ENCODE measurements at regions not wholly inside any gene's neighbourhood (a gene's known extent, or its start where the extent isn't known, plus 50 kb on each side); places are given as distances from the start of the nearest gene placed in this dataset.
A peak's percentile ranks its signal among the peaks of the same experiment; 100 is the strongest.
"Not testable (repeated sequence)": the region's sequence is repeated elsewhere in the genome, so short reads cannot be mapped to it uniquely, and the experiment has no call there.

- Histone ChIP-seq H3K4me1 (peaks cover 59% of the 10 kb centered on the region), H3K4me3 (0 out of 3 replicates have a peak overlapping the region, but pooled peaks have one; percentile 4), H3K4me2 (peak overlapping the region; percentile 79), H3K27ac (peak overlapping the region; percentile 91 to 95)
- H3K9me3 ChIP-seq, CTCF ChIA-PET, ATAC-seq, POLR2A ChIA-PET, FAIRE-seq: not testable (repeated sequence)
- peak in 1 of 2 experiments; percentile 12 for DNase-seq (ENCODE audit: low read depth in 1 of 2, low spot score in 1 of 2)
- WGBS (ENCODE audit: missing lambda C conversion rate), result 64% methylated on average over 10 of the region's 10 CpGs
These were observed 144.9 kb upstream of the ZNF469 start for GRCh38 chr16:88237761-88238415.

GRCh38 chr16:88238732-88239274 lies 144.0 kb upstream of the ZNF469 start:
- DNase-seq (ENCODE audit: low read depth in 1 of 2, low spot score in 1 of 2), result peak; percentile 89 to 98
- Histone ChIP-seq H3K4me2 (peak overlapping the region; percentile 79), H3K4me1 (peaks cover 66% of the 10 kb centered on the region), H3K27ac (peak overlapping the region; percentile 91 to 95)
- FAIRE-seq, result peak; percentile 100
- WGBS (ENCODE audit: missing lambda C conversion rate), result 3% methylated on average over 6 of the region's 8 CpGs
- CTCF ChIA-PET, H3K9me3 ChIP-seq, POLR2A ChIA-PET, H3K4me3 ChIP-seq: not testable (repeated sequence)
- TF ChIP-seq JUNB (IDR thresholded peaks at IDR 0.05), result peak; percentile 71
- TF ChIP-seq FOSL2 (IDR thresholded peaks at IDR 0.05), result peak; percentile 67; the same call in 1 of the 2 replicates
- TF ChIP-seq FOSL2 (CRISPR knock-in tag; IDR thresholded peaks at IDR 0.05), result peak; percentile 99
- TF ChIP-seq SMC3 (IDR thresholded peaks at IDR 0.05), result peak; percentile 18; the same call in 1 of the 3 replicates
- TF ChIP-seq GATA3 (IDR thresholded peaks at IDR 0.05; ENCODE audit: borderline replicate concordance), result peak; percentile 72; the same call in 1 of the 2 replicates
- peak in 1 of 2 experiments; percentile 44; a peak in 2 of 5 replicates for TF ChIP-seq JUN (IDR thresholded peaks at IDR 0.05)
- peak; percentile 93 for TF ChIP-seq RARB (CRISPR knock-in tag; IDR thresholded peaks at IDR 0.05)
- TF ChIP-seq E2F6 (IDR thresholded peaks at IDR 0.05; ENCODE audit: borderline replicate concordance, low read depth), result 0 out of 2 replicates have a peak, but pooled peaks have one; percentile 18
- peak; percentile 38 to 70; a peak in 3 of 5 replicates for TF ChIP-seq EP300 (IDR thresholded peaks at IDR 0.05)
- peak; percentile 83 for TF ChIP-seq MAX (IDR thresholded peaks at IDR 0.05)
- peak; percentile 3 to 40; a peak in 4 of 5 replicates for TF ChIP-seq RAD21 (conservative IDR thresholded peaks at IDR 0.05 in 1 of 2, IDR thresholded peaks at IDR 0.05 in 1 of 2)
- peak; percentile 23; the same call in 1 of the 3 replicates for TF ChIP-seq BCL3 (IDR thresholded peaks at IDR 0.05)
- peak; percentile 65 to 72 for ATAC-seq

GRCh38 chr16:88240118-88240517 lies 142.6 kb upstream of the ZNF469 start:
- Histone ChIP-seq H3K4me2 (peak overlapping the region; percentile 32; the same call in 2 of the 3 replicates), H3K27ac (peak overlapping the region; percentile 88 to 92), H3K4me1 (peaks cover 69% of the 10 kb centered on the region)
- 60% methylated on average over 8 of the region's 8 CpGs for WGBS (ENCODE audit: missing lambda C conversion rate)
- POLR2A ChIA-PET; H3K4me3 ChIP-seq; ATAC-seq; FAIRE-seq; CTCF ChIA-PET; H3K9me3 ChIP-seq; TF ChIP-seq FOSL2 (IDR thresholded peaks at IDR 0.05): not testable (repeated sequence)
- peak; percentile 4 to 72 for DNase-seq (ENCODE audit: low read depth in 1 of 2, low spot score in 1 of 2)
- 0 out of 2 replicates have a peak, but pooled peaks have one; percentile 41 for TF ChIP-seq E2F6 (IDR thresholded peaks at IDR 0.05; ENCODE audit: borderline replicate concordance, low read depth)
- peak; percentile 95; the same call in 1 of the 2 replicates for TF ChIP-seq ATOH8 (CRISPR knock-in tag; IDR thresholded peaks at IDR 0.05; ENCODE audit: low read depth)
- 0 out of 2 replicates have a peak, but pooled peaks have one; percentile 12 for TF ChIP-seq MAX (IDR thresholded peaks at IDR 0.05)
- peak; percentile 61; the same call in 1 of the 2 replicates for TF ChIP-seq HOXB13 (CRISPR knock-in tag; IDR thresholded peaks at IDR 0.05; ENCODE audit: low read depth)
- peak; percentile 74 for TF ChIP-seq FOSL2 (CRISPR knock-in tag; IDR thresholded peaks at IDR 0.05)

GRCh38 chr16:88240776-88241175 lies 142.0 kb upstream of the ZNF469 start:
- H3K9me3 ChIP-seq; DNase-seq (ENCODE audit: low read depth in 1 of 2, low spot score in 1 of 2); FAIRE-seq; H3K4me3 ChIP-seq; POLR2A ChIA-PET; ATAC-seq: not testable (repeated sequence)
- 94% methylated on average over 7 of the region's 11 CpGs for WGBS (ENCODE audit: missing lambda C conversion rate)
- Histone ChIP-seq H3K4me2 (peak overlapping the region; percentile 32; the same call in 2 of the 3 replicates), H3K4me1 (peaks cover 71% of the 10 kb centered on the region), H3K27ac (peak overlapping the region; percentile 88 to 92)
- CTCF ChIA-PET, result interaction anchor here (0.9 kb wide), 1 partner anchor 104 kb away, joined by 3 read pairs; no protein-coding TSS in a partner anchor
